NT2/D1 (cell line): ENCODE measurements at regions not wholly inside any gene's neighbourhood (a gene's known extent, or its start where the extent isn't known, plus 50 kb on each side); places are given as distances from the start of the nearest gene placed in this dataset.

Experiments used
- YY1 ChIP-seq: IDR thresholded peaks from 2 replicates; pipeline ENCODE4 v1.6.1; 2011; ENCODE audit not compliant: insufficient read length, insufficient read depth
- ZNF274 ChIP-seq: IDR thresholded peaks from 2 replicates; pipeline ENCODE4 v1.6.1; 2011; ENCODE audit warnings: mild to moderate bottlenecking, low read depth, low read length

DNA sequence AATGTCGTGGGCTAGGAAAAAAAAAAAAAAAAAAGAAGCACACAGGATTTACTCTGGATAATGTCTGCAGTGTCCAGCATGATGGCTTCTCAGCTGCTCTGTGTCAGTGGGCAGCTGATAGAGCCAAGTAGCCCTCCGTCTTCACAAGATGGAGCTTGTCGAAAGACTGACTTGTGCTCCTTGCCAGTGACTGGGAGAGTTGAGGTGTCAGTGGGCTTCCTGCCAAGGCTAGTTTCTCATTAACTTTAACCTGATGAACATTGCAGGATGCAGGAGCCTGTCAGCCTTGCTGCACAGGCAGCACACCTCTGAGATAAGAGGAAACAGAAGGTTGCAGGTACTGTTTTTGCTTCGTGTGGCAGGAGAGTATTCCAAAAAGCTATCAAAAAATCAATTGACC lies 171.4 kb upstream of the SGCD start:
- TF ChIP-seq YY1: no peak
- no peak for TF ChIP-seq ZNF274
